NCI-H1092 treated with DMSO at 0.1 percent for 48 hours (cell line): ENCODE measurements at regions not wholly inside any gene's neighbourhood (a gene's known extent, or its start where the extent isn't known, plus 50 kb on each side); places are given as distances from the start of the nearest gene placed in this dataset.

Experiments
- DNase-seq: peaks from one replicate; lab custom pipeline; 2025; lab: John Stamatoyannopoulos, UW

DNA sequence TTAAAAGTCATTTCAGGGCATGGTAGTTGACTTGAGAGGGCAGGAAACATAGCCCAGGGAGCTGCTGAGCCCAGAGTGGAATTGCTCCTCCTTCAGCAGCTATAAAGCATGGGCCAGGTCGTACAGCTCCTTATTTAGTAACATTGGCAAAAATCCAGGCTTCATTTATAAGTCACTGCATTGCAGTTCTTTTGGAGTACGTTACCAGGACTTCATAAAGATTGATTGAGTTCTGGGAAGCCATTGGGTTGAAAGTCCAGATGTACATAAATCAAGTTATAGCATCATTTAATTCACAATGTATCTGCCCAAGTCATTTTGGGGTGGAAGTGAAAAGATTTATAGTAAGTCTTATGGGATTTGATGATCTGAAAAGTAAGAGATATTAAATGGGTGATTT, 53.0 kb upstream of the ANKEF1 start:
- DNase-seq, result peak; percentile 9

DNA sequence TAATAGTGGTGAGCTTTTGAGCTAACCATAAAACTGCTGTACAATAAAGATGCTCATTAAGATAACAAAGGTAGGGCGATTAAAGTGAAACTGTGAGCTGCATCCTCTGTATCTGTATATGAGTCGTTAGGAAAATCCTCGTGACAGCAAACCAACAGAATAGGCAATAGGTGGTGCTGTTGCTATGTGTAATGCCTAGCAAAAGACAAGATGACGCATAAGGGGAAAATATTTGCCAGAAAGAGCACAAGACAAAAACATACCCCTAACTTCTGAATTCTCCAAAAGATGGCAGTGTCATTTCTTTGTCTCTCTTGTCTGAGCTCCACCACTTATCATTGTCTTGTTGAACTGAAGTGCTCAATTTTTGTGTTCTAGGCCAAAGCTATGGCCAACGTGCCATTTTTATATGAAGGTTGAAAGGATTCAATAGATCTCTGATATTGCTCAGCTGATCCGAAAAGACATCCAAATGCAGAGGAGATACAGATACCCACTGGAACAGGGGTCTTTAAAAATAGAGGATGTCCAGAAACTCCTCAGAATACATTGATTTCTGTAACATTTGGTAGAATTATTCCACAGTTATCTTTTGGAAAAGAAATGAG, 56.3 kb upstream of the ANKEF1 start:
- DNase-seq, result peak; percentile 82

DNA sequence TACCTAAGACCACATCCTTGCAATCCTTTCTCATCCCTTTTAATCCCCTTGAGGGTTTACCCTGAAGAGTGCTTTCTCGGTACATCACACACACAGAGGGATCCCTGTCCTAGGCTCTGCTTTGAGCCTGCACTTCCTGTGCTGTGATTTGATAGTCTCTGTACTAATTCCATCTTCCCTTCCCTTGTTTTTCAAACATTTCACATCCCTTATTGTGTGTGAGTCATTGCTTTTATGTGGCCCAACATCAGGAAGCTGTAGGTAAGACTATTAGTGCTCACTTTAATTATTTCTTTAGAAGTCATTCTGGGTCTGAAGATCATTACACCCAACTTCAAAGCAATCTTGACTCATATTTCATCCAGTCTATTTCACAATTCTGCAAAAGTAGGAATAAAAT, 57.2 kb upstream of the ANKEF1 start:
- DNase-seq, result no peak

DNA sequence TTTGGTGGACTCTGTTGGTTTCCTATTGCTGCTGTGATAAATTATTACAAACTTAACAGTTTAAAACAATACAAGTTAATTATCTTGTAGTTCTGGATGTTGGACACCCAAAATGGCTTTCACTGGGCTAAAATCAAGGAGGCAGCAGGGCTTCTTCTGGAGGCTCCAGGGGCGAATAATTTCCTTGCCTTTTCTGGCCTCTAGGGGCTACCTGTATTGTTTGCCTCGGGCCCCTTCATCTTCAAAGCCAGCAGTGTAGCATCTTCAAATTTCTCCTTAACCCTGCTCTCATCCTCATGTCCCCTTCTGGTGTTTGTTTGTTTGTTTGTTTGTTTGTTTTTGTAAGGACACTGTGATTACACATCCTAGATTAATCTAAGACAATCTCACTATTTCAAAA, 60.5 kb upstream of the ANKEF1 start:
- DNase-seq, result no peak

DNA sequence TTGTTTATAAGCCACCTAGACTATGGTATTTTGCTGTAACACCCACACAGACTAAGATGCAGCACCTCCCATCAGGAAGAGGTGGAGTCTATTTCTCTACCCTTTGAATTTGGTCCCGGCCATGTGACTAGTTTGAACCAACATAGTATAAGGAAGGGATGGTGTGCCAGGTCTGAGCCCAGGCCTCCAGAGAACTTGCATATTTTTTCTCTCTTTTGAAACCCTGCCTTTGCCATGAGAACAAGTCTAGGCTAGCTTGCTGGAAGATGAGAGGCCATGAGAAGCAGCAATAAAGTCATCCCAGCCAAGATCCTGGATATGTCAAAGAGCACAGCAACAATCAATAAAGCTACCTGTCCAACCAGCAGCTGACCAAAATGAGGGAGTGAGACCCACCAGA, 63.0 kb upstream of the ANKEF1 start:
- DNase-seq, result no peak

DNA sequence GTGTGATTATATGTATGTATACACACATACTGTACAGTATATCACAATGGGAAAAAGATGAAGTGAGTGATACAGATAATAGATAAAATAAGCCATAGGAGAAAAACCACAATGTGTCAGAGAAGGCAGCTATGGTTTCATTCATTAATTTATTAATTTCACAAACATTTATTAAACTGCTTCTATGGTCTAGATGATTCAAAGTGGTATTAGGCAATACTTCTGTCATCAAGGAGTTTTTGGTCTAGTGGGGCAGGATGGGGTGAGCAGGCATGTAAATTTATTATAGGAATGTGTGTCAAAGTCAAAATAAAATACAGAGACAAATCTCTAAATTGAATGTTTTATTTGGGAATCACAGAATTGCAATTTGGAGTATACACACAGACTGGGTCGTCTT, 65.2 kb upstream of the ANKEF1 start:
- DNase-seq, result no peak

DNA sequence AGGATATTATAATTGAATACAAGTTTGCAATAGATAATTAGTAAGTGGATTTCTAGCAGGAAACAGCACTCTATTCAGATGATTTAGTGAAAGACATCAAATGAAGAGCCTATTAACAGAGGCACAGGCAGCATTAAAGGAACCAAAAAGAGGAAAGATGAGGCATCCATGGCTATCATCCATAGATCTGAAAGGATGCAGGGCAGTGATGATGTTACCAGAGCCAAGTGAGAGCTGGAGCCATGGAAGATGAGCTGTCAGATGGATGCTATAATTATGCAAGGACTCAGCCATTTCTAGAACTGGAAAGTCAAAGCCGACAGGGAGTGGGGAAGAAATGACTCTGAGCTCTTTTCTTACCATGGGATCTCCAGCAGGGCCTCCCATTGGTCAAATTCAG, 66.8 kb upstream of the ANKEF1 start:
- no peak for DNase-seq

DNA sequence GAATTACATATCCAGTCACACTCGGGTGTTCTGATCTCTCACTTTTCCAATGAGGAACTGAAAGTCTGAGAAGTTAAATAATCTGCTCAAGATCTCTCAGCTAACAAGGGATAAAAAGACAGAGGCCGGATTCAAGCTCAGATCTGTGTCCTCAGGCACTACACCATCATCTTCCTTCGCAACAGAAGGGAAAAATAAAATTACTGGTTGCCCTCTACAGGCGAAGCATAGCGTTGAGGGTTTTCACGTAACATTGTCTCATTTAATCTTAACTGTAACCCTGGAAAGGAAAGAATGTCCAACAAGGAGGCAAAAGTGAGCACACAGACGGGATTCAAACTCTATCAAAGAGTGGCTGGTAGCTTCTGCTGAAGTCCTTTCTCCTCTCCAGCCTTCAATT, 67.8 kb upstream of the ANKEF1 start:
- no peak for DNase-seq

DNA sequence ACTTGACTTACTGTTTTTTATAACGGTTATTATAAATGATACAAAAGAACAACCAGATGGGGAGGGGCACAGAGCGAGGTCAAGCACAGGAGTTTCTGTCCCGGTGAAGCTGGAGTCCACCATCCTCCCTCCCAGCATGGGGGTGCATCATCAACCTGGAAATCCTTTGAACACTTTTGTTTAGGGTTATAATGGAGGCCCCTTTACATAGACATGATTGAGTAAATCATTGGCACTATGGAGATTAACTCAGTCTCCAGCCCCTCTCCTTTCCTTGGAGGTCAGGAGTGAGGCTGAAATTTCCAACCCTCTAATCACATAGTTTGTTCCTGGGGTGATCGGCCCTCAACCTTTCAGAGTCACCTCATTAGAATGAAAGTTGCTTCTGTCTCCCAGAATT, 71.8 kb upstream of the ANKEF1 start:
- no peak for DNase-seq

DNA sequence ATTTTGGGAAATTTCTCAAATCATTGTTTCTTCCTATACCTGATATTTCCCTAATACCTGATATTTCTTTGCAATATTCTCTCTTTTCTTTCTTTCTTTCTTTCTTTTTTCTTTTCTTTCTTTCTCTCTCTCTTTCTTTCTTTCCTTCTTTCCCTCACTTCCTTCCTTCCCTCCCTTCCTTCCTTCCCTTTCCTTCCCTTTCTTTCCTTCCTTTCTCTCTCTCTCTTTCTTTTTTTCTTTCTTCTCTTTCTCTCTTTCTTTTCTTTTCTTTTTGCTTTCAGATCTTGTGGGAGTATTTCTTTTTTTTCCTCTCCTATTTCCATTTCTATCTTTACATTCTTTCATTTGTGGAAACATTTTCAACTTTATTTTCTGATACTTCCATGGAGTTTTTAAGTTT, 76.1 kb upstream of the ANKEF1 start:
- no peak for DNase-seq

DNA sequence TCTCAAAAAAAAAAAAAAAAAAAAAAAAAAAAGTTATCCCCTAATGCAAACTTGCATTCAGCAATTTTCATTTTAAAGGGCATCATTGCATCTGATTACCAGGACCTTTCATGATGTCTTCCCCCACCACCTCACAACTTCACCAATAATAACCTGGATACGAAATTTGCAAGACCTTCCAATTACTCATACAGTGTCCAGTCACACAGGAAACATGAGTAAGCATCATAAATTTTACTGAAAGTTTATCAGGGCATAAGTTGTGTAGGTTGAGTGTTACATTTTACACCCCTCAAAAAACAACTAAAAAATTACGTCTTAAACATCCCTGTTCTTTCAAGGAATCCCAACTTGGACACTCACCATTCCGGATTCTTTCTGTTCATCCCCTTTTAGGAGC, 79.1 kb upstream of the ANKEF1 start:
- DNase-seq, result no peak

DNA sequence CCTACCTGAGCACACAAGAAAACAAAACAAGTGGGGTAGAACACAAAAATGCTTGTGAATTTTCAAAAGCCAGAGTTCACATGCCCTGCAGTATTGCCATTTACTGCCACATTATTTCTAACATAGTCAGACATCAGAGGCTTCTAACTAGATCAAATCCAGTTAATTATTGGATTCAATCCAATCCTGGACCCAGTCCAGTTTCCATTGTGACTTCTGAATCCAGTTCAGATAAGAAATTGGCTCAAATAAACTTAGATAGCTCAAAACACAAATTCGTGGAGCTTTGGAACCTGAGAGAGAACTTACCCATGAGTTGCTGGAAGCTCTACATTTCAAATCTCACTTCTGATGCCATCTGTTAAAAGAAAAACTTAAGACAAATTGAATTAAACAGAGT, 85.2 kb upstream of the ANKEF1 start:
- DNase-seq, result no peak

DNA sequence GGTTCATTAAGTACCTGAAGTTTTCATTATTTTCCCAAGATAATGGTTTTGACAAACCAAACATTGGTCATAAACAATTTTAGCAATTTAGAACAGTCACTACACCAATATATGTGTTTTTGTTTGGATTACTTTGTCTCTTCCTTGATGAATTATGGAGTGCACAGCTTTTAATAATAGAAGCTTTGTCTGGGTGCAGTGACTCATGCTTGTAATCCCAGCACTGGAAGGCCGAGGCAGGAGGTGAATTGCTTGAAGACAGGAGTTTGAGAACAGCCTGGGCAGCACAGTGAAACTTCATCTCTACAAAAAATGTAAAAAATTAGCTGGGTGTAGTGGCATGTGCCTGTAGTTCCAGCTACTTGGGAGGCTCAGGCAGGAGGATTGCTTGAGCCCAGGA, 89.4 kb upstream of the ANKEF1 start:
- no peak for DNase-seq

DNA sequence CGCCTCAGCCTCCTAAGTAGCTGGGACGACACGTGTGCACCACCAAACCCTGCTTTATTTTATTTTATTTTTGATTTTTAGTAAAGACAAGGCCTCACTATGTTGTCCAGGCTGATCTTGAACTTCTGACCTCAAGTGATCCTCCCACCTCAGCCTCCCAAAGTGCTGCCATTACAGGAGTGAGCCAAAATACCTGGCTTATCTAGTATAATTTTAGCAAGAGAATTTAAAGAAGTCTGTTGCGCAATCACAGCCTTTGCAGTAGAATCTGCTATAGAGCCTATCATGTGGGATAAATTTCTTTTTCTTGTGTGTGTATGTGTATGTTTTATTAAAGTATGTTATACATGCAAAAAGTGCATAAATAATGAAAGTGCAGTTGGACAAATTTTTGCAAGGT, 92.1 kb upstream of the ANKEF1 start:
- no peak for DNase-seq

DNA sequence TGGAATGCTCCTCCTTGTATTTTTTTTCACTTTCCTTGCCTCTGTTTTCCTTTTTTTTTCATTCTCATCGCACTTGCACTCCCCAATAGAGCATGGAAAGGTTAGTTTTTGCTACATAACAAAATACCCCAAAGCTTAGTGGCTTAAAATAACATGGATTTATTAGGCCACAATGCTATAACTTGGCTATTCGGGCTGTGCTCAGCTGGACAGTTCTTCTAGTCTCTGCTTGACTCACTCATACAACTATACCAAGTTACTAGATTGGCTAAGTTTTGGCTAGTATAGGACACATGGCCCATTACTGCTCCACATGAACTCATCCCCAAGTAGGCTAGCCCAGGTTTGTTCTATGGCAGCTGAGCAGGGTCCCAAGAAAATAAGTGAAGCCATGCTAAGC, 94.5 kb upstream of the ANKEF1 start:
- no peak for DNase-seq

DNA sequence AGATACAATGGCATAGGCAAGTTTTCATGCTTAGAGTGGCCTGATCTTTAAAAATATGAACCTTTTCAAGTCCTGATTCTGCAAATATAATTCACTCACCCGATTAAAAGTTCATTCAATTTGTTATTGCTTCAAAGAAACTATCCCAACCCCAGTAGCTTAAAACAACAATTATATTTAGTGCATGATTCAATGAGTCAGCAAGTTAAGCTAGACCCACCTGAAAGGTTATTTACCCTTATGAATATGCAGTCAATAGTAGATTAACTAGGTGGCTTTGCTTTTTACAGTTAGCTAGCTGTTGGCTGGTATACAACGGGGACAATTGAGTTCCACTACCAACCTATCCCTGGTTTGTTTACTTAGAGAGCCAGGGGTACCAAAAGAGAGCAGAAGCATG, 95.6 kb upstream of the ANKEF1 start:
- no peak for DNase-seq

DNA sequence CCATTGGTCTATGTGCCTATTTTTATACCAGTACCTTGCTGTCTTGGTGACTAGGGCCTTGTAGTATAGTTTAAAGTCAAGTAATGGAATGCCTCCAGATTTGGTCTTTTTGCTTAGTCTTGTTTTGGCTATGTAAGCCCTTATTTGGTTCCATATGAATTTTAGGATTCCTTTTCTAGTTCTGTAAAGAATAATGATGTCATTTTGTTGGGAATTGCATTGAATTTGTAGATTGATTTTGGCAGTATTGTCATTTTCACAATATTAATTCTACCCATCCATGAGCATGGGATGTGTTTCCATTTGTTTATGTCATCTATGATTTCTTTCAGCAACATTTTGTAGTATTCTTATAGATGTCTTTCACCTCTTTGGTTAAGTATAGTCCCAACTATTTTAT, 96.4 kb upstream of the PAK5 start:
- DNase-seq, result no peak

DNA sequence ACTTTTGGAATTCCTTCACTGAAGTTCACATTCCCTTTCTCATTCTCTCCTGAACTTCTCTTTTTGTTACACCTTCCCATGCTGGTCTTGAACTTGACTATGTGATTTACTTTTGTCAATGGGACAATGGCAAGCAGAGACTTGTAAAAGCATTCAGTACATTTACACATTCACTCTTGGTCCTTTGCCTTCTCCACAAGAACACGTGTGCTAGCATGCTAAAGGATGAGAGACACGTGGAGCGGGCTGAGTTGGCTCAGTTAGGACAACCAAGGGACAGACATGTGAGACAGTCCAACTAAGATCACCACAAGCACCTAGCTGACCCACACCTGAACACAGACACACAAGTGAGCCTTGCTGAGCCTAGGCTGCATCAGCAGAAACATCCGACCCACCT, 91.3 kb upstream of the PAK5 start:
- DNase-seq, result no peak

DNA sequence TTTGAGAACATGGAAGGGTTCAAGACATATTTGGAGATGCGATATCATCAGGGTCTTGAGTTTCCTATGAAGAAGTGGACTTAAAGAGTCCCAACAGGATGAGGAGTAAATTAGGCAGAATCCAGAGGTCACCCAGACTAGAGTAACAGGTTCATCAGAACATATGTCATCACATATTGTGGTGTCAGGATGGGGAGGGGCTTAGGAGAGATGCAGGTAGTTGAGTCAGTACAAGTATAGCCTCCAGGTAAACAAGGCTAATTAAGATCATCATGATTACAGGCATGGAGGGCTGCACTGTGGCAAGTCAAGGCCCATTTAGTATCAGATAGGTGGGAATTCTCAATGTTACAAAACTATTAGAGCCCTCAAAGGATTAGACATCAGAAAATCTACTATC, 90.1 kb upstream of the PAK5 start:
- DNase-seq, result no peak

DNA sequence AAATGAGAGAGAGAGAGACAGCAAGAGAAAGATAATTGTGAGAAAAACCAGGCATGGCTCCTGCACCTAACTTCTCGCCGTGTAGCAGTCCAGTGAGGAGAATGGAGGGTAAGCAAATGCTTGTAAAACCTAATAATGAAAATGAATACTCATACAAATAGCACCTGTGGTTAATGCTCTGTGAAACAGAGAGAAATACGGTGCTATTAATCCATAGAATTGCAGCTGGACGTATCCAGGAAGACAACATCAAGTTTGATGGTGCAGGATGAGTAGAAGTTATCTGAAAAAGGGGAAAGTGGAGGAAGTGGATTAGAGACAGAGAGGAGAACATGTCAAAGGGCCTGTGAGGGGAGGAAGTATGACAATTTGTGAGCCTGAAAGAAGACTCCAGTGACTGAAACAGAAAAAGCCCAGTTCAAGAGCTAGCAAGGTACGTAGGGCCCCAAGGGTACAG, 89.4 kb upstream of the PAK5 start:
- no peak for DNase-seq

DNA sequence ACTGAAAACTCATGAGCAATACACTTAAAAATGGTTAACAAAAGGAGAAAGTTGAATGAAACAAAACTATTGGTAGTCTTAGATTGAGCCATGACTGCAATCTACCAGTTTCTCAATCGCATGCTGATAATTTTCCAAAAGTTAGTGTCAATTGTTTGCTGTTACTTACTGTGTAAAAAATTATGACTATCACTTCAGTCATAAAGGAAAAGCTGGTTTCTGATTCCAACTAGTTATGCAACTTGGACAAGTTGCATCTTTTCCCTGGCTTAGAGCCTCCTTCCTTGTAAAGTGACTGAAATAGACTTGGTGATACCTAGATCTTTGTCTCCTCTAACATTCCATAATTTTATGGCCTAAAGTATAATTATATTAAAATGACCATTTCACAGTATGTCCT, 88.3 kb upstream of the PAK5 start:
- no peak for DNase-seq

DNA sequence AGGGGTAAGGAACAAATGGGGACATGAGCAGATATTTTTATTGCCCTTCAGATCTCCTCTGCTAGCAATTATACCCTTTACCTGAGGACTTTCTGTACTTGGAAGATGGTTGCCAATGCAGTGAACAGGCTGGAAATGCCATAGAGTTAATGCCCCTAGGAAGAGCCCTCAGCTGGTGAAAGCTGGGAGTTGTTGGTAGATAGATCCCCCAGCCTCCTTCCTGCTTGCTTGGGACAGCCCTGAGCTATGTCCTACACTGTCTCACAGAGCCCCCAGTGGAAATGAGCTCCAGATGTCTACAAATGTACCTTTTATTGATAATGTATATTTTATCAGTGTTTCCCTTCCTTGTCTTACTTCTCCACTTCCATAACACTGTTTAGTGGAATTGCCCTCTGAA, 87.6 kb upstream of the PAK5 start:
- no peak for DNase-seq

DNA sequence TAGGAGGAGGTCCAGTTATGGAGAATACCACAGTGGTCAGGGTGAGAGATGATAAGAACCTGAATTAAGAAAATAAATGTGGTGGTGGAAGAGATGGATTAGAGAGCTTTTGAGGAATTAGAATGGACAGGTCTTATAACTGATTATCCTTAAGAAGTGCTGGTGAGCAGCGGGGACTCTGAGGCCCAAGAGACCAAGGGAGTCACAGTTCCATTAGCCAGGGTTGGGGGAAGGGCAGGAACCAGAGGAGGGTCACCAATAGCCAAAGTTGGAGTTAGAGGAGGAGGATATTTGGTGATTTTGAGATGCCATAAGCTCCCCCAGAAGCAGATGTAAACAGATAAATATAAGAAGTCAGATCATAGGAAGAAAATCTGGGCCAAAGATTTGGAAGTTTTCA, 87.1 kb upstream of the PAK5 start:
- no peak for DNase-seq

DNA sequence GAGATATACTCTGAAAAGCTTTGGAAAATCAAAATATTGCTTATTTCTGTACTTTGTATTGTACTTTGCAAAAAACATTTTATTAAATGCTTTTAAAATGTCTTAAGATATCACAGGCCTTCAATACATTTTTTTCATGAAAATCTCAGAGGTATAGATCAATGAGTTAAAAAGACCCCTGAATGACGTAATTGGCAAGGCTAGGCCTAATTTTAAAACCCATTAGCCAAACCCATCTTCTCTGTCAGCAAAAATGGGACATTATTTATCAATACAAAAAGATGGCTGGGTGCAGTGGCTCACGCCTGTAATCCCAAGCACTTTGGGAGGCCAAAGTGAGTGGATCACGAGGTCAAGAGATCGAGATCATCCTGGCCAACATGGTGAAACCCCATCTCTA, 84.8 kb upstream of the PAK5 start:
- no peak for DNase-seq

DNA sequence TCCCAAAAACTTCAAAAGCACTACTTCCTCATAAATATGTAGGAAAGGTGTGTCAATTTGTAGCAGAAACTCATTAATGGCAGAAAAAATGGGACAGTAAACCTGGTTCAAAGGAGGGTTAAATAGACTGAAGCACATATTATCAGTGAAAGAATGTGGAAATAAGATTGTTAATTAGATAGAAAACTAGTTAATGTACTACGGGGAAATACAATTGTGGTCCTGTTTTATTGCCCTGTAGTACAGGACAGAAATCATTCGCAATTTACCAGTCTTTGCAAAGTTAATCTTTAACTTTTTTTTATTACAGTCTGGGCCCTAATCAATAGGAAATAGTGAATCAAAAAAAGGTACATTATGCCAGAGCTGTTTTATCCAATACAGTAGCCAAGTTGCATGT, 82.0 kb upstream of the PAK5 start:
- DNase-seq, result no peak
